Panc1 (cell line): ENCODE measurements at regions not wholly inside any gene's neighbourhood (a gene's known extent, or its start where the extent isn't known, plus 50 kb on each side); places are given as distances from the start of the nearest gene placed in this dataset.

ENCODE experiments used
- ATAC-seq: fragments of 200-7000 bp; cut with Tn5 transposase; 2 replicates; pipeline ENCODE4 v1.9.1; 2020; ENCODE audit warnings: mild to moderate bottlenecking, moderate library complexity
- BruUV-seq: library from RNA; stranded (reverse); fragments of 400-500 nt; replicated peaks from 2 replicates; lab custom pipeline; 2021; lab: Mats Ljungman, UMichigan
- CTCF ChIA-PET: fragments of 300-600 bp; sonication (Branson Sonifier 250); formaldehyde crosslinking; loops from one replicate; lab custom pipeline; 2022; ENCODE audit warnings: antibody characterized with exemption; lab: Charles Lee
- POLR2A ChIA-PET: fragments of 300-600 bp; sonication (Branson Sonifier 250); formaldehyde crosslinking; loops from one replicate; lab custom pipeline; 2022; ENCODE audit warnings: antibody characterized with exemption; lab: Charles Lee
- DNase-seq: peaks from one replicate; pipeline ENCODE4 v3.0.0-alpha.2; 2010; ENCODE audit warnings: low read depth, low spot score
- H3K27ac ChIP-seq: 2 replicates; pipeline ENCODE4 v1.5.1; 2011; ENCODE audit warnings: mild to moderate bottlenecking, low read length, inconsistent platforms
- H3K27me3 ChIP-seq: fragments of 200-500 bp; sonication (Bioruptor generic); 2 replicates; pipeline ENCODE4 v1.6.0; 2014; ENCODE audit warnings: low read length, inconsistent platforms; ENCODE audit not compliant: control insufficient read depth, insufficient read depth
- H3K36me3 ChIP-seq: fragments of 200-500 bp; sonication (Bioruptor generic); 2 replicates; pipeline ENCODE4 v1.5.1; 2014; ENCODE audit warnings: inconsistent platforms, mild to moderate bottlenecking, low read length, moderate library complexity; ENCODE audit not compliant: control insufficient read depth, insufficient read depth
- H3K4me1 ChIP-seq: 2 replicates; pipeline ENCODE4 v1.5.1; 2011; ENCODE audit warnings: inconsistent platforms, mild to moderate bottlenecking, low read length, moderate library complexity; ENCODE audit not compliant: control insufficient read depth, insufficient read depth
- H3K4me3 ChIP-seq, 2 experiments: 2 replicates each; pipeline ENCODE4 v1.5.1; 2011 to 2012; ENCODE audit warnings: low read depth in 2 of 2, low read length in 2 of 2, mild to moderate bottlenecking in 2 of 2, inconsistent platforms in 1 of 2, moderate library complexity in 1 of 2
- H3K9me3 ChIP-seq: fragments of 200-500 bp; sonication (Bioruptor generic); 2 replicates; pipeline ENCODE4 v1.5.1; 2014; ENCODE audit warnings: low read depth, mild to moderate bottlenecking, inconsistent platforms, low read length, moderate library complexity; ENCODE audit not compliant: control insufficient read depth, insufficient read depth
- POLR2AphosphoS5 ChIP-seq: IDR thresholded peaks from 2 replicates; pipeline ENCODE4 v1.6.1; 2012; ENCODE audit warnings: mild to moderate bottlenecking, low read depth, low read length, moderate library complexity
- SIN3A ChIP-seq: IDR thresholded peaks from 2 replicates; pipeline ENCODE4 v1.6.1; 2012; ENCODE audit warnings: low read depth, mild to moderate bottlenecking, low read length, moderate library complexity, borderline replicate concordance; ENCODE audit not compliant: insufficient read depth
- TCF7L2 ChIP-seq: IDR thresholded peaks from 2 replicates; pipeline ENCODE4 v1.6.1; 2011; ENCODE audit warnings: mild to moderate bottlenecking, low read depth, low read length, inconsistent platforms
- in situ Hi-C: cut with HindIII; loops from 2 replicates; pipeline ENCODE4 v1.10.0; 2016; ENCODE audit warnings: low sequenced_read_pairs, low pct_unique_long_range_greater_than_20kb
- intact Hi-C: fragments of 100-400 bp; cut with micrococcal nuclease; formaldehyde crosslinking; loops from one replicate; pipeline ENCODE4 v1.10.0; 2022; ENCODE audit not compliant: unreplicated experiment
- TF ChIP-seq, protein P1 (sequence below): fragments of 450-650 bp; IDR thresholded peaks from 2 replicates; pipeline ENCODE4 v1.5.1; 2017; ENCODE audit warnings: mild to moderate bottlenecking
- TF ChIP-seq, protein P2 (sequence below), 2 experiments: IDR thresholded peaks; 2 replicates each; pipeline ENCODE4 v1.6.1; 2011 to 2012; ENCODE audit warnings: low read depth in 2 of 2, control low read depth in 1 of 2, low read length in 1 of 2, mild to moderate bottlenecking in 1 of 2, moderate library complexity in 1 of 2; ENCODE audit not compliant: insufficient read depth in 1 of 2

DNA sequence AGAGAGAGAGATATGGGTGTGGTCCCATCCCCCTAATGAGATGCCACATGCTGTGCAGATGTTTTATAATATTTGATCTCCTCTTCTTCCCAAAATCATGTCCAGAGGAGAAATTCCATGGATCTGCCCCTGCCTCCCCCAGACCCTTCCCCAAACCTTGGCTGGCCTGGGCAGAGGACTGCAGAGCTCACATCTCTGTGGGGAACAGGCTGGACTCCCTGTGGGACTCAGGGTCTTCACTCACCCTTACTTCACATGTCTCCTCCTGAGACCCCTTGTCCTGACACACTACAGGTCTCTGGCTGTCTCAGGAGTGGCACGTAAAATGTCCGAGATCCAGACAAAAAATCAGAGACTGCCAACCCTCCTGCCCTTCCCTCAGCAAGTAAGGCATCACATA is 76.0 kb upstream of the CAPRIN2 start:
- TF ChIP-seq, protein P1, sequence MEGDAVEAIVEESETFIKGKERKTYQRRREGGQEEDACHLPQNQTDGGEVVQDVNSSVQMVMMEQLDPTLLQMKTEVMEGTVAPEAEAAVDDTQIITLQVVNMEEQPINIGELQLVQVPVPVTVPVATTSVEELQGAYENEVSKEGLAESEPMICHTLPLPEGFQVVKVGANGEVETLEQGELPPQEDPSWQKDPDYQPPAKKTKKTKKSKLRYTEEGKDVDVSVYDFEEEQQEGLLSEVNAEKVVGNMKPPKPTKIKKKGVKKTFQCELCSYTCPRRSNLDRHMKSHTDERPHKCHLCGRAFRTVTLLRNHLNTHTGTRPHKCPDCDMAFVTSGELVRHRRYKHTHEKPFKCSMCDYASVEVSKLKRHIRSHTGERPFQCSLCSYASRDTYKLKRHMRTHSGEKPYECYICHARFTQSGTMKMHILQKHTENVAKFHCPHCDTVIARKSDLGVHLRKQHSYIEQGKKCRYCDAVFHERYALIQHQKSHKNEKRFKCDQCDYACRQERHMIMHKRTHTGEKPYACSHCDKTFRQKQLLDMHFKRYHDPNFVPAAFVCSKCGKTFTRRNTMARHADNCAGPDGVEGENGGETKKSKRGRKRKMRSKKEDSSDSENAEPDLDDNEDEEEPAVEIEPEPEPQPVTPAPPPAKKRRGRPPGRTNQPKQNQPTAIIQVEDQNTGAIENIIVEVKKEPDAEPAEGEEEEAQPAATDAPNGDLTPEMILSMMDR: no peak
- TF ChIP-seq POLR2AphosphoS5 (no peak), SIN3A (no peak), TCF7L2 (no peak)
- ChIA-PET POLR2A (no interaction called here), CTCF (no interaction called here)
- DNase-seq (no peak), ATAC-seq (no peak)
- Histone ChIP-seq H3K36me3 (no peaks in the 10 kb centered on the region), H3K4me3 (no peak overlapping the region), H3K27ac (no peak overlapping the region), H3K27me3 (peaks cover 16% of the 10 kb centered on the region), H3K9me3 (no peaks in the 10 kb centered on the region), H3K4me1 (no peaks in the 10 kb centered on the region)
- in situ Hi-C loops (no loop called here), intact Hi-C loops (no loop called here)
- no TSS peak for BruUV-seq

DNA sequence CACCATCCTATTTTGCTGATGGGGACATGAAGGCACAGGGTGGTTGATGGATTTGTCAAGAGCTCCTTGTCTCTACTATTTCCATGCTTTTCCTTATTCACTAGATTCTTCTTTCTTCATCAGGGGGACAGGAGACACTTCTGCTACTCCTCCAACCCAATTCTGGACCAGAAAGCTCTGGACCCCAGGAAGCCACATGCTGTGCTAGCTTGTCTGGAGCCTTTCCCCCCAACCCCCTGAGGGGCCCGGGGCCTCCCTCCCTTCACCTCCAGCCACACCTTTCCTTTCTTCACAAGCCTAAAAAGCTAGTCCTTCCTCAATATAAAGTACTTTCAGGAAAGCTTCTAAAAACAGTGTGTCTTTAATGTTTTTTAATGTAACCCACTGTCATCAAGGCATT is 75.1 kb upstream of the CAPRIN2 start:
- H3K4me1 ChIP-seq: no peaks in the 10 kb centered on the region
- peaks cover 14% of the 10 kb centered on the region for H3K27me3 ChIP-seq
- POLR2A ChIA-PET: interaction anchor here (0.6 kb wide), 1 partner anchor 183 kb away, joined by 3 read pairs; no protein-coding TSS in a partner anchor
- in situ Hi-C loops: no loop called here
- no peak for DNase-seq
- ATAC-seq: no peak
- no peak overlapping the region for H3K27ac ChIP-seq
- CTCF ChIA-PET: no interaction called here
- no TSS peak for BruUV-seq
- H3K4me3 ChIP-seq: no peak overlapping the region
- TF ChIP-seq, protein P1: no peak
- H3K36me3 ChIP-seq: no peaks in the 10 kb centered on the region
- intact Hi-C loops: no loop called here
- H3K9me3 ChIP-seq: no peaks in the 10 kb centered on the region

DNA sequence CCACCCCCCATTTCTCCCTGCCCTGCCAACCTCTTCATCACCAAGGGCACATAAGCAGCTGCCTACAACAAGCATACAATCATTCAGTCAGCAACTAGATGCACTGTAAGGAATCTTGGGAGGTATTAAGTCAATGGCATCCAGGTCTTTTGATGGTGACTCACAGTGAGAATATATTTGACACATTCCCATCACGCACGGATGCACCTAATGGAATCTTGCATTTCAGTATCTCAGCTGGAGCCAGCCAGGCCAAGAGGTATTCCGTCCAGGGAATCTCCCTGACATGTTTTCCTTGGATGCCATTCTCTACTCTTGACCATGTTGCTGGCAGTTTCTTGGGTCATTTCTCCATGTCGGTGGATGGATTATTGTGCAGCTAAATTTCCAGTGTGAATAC is 73.9 kb upstream of the CAPRIN2 start:
- Histone ChIP-seq H3K27me3 (peaks cover 10% of the 10 kb centered on the region; the same call in 1 of the 2 replicates), H3K9me3 (no peaks in the 10 kb centered on the region), H3K36me3 (no peaks in the 10 kb centered on the region), H3K27ac (no peak overlapping the region), H3K4me3 (no peak overlapping the region), H3K4me1 (no peaks in the 10 kb centered on the region)
- CTCF ChIA-PET: no interaction called here
- ATAC-seq (no peak), DNase-seq (no peak)
- no TSS peak for BruUV-seq
- in situ Hi-C loops (no loop called here), intact Hi-C loops (no loop called here)
- POLR2A ChIA-PET: no interaction called here
- TF ChIP-seq TCF7L2: no peak
- no peak for TF ChIP-seq SIN3A
- TF ChIP-seq, protein P2, sequence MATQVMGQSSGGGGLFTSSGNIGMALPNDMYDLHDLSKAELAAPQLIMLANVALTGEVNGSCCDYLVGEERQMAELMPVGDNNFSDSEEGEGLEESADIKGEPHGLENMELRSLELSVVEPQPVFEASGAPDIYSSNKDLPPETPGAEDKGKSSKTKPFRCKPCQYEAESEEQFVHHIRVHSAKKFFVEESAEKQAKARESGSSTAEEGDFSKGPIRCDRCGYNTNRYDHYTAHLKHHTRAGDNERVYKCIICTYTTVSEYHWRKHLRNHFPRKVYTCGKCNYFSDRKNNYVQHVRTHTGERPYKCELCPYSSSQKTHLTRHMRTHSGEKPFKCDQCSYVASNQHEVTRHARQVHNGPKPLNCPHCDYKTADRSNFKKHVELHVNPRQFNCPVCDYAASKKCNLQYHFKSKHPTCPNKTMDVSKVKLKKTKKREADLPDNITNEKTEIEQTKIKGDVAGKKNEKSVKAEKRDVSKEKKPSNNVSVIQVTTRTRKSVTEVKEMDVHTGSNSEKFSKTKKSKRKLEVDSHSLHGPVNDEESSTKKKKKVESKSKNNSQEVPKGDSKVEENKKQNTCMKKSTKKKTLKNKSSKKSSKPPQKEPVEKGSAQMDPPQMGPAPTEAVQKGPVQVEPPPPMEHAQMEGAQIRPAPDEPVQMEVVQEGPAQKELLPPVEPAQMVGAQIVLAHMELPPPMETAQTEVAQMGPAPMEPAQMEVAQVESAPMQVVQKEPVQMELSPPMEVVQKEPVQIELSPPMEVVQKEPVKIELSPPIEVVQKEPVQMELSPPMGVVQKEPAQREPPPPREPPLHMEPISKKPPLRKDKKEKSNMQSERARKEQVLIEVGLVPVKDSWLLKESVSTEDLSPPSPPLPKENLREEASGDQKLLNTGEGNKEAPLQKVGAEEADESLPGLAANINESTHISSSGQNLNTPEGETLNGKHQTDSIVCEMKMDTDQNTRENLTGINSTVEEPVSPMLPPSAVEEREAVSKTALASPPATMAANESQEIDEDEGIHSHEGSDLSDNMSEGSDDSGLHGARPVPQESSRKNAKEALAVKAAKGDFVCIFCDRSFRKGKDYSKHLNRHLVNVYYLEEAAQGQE (IDR thresholded peaks at IDR 0.05; ENCODE audit: insufficient read depth in 1 of 2, low read depth in 2 of 2, low read length in 1 of 2): no peak
- TF ChIP-seq, protein P1: no peak
- no peak for TF ChIP-seq POLR2AphosphoS5
